ENCODE measurements at regions not wholly inside any gene's neighbourhood (a gene's known extent, or its start where the extent isn't known, plus 50 kb on each side); places are given as distances from the start of the nearest gene placed in this dataset.

DNA sequence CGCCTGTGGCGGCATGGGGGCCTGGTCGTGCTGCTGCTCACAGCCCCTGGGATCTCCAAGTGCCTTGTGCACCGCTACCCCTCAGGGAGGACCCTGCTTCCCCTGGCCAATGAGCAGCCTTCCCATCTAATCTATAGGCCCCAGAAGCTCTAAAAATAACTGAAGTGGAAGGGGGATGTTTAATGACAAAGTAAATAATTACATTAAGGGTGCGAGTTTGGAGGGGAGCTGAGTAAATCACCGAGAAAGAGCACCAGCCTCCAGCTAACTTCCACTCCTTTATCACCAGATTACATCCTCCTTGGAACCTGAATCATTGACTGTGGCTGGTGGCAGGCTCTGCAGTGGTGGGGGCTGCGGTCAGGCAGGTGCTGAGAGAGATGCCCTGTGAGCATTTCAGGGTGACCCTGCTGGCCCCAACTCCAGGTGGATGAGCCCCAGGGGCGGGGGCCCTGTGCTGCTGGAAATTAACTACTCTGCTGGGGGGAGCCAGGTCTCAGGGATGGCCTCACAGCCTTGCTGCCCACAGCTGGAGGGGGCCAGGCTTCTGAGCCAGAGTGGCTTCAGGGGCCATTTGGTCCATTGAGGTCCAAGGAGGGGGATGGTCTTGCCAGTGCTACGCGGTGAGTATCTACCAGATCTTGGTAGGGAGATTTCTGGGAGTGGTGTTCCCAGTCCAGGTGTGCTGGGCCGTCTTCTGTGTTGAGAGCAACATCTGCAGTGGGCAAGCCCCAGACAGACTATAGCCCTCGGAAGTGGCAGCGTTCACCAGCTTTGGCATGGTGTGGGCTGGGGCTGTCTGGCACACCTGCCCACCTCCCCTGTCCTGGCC, 74.2 kb downstream of the GLI2 start:
- no peak for DNase-seq

DNA sequence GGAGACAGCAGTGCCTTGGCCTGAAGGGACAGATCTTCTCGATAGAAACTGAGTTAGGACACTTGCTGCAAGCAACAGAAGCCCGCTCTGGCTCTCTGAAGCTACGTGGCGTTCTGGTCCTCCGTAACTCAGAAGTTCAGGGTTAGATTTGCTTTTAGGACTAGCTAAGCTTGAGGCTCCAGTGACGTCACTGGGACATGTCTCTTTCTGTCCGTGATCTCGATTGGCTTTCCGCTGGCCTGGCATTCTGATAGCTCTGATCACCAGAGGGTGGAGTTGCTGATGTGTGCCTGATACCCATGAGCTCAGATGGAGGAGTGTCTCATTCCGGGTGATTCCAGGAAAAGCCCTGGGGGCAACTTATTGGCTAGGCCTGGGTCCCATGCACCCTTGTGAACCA, 75.0 kb downstream of the GLI2 start:
- DNase-seq: no peak

DNA sequence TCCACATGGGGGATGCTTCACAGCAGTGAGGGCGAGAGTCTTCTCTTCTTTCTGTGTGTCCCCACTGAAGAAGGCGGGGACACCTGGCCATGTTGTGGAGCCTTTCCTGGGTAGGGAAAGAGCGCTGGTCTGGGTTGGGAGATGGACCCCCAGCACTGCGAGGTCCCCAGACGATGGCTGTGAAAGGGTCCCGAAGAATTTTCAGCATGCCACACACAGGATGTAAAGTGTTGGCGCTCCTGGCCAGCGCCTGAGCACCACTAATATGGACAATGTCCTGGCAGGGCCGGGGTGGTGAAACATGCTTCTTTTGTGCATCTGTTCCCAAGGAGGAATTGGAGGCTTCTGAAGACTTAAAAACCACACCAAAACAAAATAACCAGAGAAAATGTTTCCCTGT, 77.2 kb downstream of the GLI2 start:
- DNase-seq: no peak

DNA sequence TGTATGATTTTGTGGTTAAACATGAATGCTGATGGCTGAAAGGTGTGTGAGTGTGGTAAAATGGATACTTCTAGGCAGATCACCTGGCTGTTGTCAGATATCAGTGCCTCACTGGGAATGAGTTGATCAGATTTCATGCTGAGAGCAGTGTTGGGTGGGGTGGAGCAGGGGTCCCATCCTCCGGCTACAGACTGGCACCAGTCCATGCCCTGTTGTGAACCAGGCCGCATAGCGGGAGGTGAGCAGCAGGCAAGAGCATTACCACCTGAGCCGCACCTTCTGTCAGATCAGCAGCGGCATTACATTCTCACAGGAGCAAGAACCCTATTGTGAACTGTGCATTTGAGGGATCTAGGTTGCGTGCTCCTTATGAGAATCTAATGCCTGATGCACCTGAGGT, 78.7 kb downstream of the GLI2 start:
- no peak for DNase-seq

DNA sequence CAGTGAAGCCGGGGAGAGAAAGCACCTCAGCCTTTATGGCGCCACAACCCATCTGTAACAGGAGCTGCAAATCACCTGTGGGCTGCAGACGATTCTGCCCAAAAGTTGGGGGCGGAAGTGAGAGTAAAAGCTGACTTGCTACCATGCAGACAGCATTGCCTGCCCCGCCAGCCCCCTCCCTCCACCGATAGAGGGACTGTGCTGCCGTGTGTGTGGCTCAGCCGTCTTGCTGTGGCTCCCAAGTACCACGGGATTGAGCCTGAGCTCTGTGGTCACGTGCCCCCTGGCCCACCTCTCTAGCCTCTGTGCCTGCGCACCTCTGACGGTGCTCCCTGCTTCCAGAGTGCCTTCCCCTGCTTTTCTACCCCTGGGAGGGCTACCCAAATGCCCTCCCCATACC, 79.6 kb downstream of the GLI2 start:
- DNase-seq: no peak

DNA sequence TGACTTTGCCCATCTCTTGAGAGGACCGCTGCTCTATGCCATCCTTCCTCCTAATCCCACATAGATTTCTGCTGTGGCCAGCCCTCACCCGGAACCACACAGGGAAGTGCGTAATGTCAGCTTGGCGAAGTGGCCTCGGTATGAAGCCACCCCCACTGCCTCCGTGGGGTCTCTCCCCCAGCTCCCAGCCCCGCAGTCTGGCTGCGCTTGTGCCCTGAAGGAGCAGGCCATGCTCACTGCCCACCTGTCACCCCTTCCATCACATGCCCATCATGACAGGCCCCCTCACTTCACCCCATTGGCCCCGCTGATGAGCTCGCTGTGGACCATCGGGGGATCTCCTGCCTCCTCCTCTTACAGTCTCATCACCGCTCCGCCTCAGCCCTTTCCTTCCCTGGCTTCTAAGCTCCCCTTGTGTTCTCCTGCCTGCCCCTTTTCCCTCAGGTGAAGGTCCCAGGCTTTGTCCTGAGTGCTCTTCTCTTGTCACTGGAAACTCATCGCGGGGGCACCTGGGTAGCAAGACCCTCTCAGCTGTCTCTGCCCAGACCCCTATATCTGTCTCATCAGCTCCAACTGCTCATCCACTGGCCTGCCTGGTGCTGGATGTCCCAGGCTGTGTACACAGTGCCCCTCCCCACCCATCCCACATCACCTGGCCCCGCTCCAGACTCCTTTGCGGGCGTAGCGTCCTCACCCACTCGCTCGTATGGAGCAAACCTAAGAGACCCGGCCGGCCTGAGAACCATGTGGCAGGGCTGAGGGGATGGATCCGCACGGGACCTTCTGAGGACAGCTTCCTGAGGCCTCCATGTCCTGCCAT, 81.7 kb downstream of the GLI2 start:
- DNase-seq: no peak

DNA sequence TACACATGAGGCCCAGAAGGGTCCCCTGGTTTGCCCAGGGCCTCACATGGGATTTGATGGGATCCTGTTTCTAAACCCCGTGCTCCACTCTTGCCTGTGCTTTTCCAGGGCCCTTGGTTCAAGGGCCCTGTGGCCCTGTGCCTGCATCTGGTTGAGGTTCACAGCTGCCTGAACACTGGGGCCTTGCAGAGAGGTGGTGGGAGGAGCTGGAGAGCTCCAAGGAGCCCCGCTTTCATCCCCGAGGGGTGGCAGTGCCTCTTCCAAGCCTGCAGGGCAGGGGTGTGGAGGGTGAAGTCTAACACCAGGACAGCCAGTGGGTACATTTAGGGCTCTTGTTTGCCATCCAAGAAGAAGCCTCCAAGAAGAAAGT, 82.3 kb downstream of the GLI2 start:
- DNase-seq: no peak

DNA sequence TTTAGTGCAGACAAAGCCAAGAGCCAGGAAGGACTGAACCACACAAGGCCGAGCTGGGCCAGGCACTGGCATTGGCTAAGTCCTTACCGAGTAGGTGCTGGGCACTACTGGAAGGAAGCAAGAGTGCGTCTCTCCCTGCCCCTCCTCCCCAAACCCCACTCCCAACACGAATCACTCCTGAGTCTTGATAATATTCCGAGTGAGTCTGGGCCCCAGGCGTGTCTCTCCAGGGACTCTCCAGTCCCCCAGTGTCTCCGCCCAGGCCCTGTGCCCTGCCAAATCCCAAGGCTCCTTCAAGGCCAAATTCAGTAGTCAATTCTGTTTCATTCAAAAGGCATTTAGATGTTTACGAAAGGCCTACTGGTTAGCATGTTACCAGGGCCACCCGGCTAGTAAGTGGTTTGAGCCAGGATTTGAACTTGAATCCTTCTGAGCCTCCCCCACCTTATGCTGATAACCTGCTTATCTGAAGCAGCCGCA, 82.8 kb downstream of the GLI2 start:
- peak; percentile 93 for DNase-seq

DNA sequence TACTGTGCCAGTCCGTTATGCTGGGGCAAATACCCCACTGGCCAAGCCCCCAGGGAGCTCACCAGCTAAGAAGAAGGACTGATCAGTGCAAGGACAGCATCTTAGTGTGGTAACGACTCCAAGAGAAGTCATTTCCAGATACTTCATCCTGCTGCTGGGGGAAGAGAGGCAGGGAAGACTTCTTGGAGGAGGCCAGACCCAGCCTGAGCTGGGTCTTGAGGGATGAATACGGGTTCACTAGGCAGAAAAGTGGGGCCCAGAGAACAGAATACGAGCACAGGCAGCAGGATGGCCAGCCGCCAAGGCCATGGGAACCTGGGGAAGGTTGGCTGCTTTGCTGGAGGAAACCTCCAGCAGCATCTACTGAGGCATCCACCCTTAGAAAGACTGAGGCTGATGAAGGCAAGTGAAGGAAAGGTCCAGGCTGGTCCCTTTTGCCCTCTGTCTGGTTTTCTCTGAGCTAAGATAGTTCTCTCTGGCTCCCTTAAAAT, 84.1 kb downstream of the GLI2 start:
- DNase-seq: no peak

DNA sequence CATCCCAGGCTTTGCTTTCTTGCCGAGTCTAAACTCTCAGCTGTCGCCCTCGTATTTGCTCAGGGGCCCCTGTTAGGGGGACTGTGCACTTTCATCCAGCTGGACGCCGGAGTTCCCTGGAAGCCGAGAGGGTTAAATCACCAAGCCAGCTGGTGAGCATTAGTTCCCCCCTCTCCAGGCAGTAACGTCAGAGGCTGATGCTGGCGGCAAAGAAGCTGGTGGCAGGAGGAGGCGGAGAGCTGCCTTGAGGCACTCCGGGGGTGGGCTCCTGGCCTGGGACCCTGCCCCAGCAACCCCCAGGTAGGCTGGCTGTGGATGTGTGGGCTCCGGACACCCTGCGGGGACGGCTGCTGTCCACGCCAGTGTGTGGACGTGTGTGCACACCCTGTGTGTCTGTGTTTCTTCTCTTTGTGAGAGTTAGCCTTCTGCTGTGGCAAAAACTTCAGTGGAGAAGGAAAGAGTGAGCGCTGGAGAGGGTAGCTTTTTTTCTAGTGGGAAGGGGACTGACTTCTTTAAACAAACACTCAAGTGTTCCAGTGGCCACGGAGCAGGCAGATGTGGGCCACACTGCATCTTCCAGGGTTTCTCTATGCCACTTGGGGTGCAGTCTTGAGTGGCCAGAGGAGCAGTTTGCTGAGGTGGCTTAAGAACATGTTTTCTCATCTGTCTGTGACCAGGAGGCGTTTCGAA, 84.7 kb downstream of the GLI2 start:
- peak; percentile 85 for DNase-seq

DNA sequence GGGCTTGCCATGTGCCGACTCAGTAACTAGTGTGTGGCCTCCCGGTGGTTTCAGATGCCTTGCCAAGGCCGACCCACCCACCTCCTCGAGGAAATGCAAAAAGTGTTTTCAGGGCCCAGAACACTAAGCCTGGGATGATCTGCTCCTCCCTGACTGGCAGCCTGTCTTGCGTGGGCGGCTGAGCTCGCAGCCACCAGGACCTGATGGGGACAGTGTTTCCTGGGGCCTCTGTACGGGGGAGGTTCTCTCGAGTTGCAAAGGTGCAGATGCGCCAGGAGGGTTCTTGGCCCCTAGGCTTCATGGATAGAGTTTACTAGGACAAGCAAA, 85.2 kb downstream of the GLI2 start:
- peak; percentile 82 for DNase-seq

DNA sequence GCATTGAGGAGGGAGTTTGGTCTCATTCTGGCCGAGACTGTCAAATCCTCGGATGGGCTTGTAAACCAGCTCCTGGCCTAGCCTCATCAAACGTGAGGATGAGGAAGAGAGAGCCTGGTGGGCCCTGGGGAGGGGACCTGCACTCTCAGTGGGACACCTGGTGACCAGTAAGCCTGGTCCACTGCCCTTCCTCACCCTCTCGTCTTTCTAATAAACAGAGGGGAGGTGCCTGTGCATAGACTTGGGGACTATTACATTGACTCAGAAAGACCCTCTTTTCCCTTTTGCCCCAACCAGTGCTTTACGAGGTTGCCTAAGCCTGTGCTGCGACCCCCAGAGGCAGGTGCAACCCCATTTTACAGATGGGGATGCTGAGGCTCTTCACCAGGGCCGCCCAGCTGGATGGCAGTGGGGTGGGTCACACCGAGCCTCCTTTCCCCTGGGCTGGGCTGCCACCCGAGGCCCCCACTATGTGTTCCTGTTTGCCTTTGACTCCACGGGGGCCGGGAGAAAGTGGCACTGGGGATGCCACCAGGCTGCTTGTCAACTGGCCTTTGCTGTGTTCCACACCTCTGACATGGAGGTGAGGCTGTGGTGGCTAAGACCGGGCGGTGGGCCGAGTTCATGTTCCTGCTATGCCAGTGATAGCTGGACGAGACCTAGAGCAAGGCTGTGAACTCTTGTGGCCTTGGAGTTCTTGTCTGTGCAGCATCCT, 85.9 kb downstream of the GLI2 start:
- no peak for DNase-seq

DNA sequence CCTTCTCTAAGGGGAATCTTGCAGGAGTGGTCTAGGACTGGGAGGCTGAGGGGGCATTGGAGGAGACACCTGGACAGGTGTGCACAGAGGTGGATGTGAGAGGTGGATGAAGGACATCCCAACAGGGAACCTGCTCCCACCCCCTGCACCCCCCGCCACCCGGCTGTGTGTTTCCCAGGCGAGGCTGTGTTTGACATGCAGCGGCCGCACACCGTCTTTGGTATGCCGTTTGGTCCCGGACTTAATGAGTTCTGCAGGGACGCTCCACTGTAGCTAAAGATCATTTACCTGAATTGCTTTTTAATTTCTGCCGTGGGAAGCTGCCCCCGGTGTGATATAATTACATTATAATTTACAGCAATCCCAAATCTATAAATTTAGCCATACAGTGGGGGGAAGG, 87.3 kb downstream of the GLI2 start:
- no peak for DNase-seq

DNA sequence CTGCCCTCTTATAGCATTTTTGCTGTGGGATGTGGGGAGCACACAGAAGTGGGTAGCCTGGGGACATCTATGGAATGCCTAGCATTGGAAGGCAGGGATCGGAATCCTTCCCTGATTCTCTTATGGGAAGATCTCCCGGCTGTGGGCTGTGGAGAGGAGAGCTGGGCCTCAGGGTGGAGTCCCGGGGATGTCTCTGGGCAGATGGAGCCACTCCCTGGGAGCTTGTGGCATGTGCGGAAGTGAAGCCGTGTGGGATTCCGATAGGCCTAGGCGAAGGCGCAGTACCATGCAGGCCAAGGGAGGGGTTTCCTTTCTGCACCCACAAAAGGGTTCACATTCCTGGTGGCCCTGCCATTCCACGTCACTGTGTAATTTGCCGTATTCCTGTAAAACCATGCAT, 87.9 kb downstream of the GLI2 start:
- DNase-seq: no peak

DNA sequence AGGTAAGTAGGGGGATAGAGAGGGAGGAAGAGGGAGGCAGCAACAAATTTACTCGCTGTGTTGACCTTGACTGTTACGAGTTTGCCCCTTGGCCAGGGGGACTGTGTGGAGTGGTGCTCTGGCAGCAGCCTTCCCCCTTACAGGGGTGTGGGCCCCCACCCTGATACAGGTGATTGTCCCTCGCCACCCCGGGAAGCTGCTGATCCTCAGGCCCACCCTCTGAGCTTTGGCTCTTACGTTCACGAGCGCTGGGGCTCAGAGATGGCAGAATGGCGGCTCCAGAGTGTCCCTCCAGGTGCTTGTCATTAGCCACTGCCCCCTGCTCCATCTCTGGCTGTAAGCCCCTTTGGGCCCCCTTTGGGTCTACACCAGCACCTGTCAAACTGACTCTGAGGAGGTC, 88.6 kb downstream of the GLI2 start:
- no peak for DNase-seq

DNA sequence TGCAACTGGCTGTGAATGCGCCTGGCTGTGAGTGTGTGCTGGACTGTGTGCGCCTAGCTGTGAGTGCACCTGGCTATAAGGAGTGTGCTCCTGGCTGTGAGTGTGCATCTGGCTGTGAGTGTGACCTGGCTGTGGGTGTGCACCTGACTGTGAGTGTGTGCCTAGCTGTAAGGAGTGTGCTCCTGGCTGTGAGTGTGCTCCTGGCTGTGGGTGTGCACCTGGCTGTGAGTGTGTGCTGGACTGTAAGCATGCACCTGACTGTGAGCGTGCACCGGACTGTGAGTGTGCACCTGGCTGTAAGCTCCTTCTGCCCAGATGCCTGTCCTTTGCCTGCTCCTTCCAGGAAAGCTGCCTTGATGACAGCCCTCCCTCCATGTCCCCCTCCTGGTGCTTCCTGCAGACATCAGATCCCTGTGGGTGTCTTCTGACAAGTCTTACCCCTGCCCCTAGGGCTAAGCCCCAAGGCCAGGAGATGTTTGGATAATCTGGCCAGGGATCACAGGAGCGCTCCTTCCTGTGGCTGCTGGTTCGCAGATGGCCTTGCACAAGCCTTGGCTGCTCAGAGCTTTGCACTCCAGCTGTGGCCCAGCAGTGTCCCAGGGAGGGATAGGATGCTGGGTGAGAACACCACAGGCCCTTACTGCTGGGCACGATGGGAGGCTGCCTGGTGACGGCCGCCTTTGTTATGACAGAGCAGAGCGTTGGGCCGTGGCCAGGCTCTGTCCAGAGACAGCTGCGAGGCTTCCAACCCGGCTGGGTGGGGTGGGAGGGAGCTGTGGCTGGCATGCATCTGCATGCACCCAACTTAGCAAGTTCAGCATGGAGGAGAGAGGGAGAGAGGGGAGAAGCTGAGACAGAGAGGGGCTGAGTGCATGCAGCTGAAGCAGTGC, 89.9 kb downstream of the GLI2 start:
- DNase-seq: peak; percentile 63

DNA sequence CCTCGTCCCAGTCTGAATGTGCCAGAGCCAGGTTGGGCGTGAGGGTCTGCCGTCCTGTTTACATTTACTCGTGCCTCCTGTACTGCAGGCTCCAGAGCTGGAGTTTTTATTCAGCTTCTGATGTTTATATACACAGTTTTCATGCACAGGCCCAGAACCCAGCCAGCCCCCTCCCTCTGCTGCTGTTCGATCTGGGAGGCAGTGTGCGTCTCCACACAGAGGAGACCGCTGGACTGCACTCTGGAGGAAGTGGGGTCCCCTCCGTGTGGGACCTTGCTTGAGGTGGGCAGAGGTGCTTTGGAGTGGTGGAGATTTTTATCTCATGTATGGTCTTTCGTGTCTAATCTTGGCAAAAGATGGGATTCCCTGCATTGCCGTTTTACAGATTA, 90.6 kb downstream of the GLI2 start:
- no peak for DNase-seq

DNA sequence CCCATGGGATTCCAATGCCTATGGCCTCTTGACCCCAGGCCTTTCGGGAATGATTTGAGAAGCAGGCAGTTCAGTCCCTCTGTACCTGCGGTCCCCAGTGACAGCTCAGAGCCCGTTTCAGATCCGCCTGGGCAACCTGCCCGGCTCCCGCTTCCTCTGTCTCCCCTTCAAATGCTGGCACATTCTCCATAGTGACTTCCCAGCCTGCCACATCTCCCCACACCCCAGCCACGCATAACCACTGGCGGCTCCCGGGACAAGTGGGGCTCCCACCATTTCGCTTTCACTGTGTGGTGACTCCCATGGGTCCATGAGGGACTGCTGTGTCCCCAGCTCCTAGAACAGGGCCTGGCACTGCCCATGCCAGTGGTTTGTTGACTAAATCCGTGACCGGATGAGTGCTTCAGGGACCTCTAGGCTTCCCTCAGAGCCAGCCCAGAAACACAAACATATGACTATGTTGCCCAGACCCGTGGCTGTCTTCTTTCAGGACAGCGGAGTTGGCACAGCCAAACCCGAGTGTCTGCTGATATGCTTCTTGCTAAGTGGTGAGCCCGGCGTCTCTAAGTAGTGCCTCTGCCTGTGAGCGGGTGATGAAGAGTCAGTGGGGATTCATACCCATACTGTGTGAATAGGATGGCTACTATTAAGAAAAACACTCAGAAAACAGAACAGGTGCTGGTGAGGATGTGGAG, 91.2 kb downstream of the GLI2 start:
- DNase-seq: no peak

DNA sequence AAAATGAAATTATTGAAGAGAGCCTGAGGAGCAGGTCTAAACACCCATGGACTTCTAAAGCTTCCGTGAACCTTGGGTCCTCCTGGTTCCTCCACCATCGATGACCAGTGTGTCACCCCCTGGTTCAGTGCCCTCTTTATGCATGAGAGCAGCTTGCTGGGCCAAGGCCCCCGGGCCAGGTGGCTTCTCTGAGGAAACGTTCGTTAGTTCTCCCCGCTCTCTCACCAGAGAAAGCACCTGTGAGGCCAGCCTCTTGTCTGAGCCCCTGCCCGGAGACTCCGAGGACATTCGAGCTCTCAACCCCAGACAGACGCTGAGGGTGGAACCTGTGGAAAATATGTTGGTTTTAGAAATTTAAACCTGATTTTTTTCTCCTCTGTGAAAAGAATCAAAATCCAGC, 92.4 kb downstream of the GLI2 start:
- no peak for DNase-seq

DNA sequence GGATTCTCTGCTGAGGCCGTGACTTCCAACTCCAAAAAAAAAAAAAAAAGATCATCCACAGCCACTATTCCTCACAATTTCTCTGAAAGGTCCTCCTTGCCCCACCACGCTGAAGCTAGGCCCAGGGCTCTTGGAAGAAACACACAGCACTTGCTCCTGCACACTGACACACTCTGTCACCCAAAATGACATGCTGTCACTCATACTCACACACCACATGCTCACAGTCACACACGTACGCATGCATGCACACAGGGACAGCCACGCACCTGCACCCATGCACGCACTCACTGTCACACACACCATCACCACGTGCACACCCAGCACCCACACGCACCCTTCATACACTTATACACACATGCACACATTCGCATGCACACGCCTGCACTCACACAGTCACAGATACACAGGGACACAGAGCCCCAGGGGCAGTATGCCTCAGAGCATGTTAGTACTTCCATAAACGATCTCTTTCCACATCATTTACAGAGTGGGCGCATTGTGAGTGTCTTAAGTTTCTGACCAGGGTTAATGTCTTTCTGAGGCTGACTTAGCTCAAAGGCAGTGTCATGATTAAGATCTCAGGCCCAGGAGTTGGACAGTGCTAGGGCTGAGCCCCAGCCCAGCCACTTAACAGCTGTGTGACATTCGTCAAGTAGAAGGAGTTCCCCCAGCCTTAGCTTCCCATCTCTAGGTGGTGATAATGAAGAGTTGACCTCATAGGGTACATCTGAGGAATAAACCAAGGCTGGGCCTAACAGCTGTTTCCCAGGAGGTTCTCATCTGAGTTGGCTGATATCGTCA, 93.4 kb downstream of the GLI2 start:
- no peak for DNase-seq
